ENCODE measurements at regions not wholly inside any gene's neighbourhood (a gene's known extent, or its start where the extent isn't known, plus 50 kb on each side); places are given as distances from the start of the nearest gene placed in this dataset.

GRCh38 chr17:70446446-70446845 lies 277.1 kb downstream of the KCNJ2 start:
- no peak for TF ChIP-seq POLR2A (IDR thresholded peaks at IDR 0.05; ENCODE audit: low read depth, low read length)
- TF ChIP-seq POLR2AphosphoS5 (IDR thresholded peaks at IDR 0.05; ENCODE audit: low read depth, low read length), result no peak
